ENCODE measurements at regions not wholly inside any gene's neighbourhood (a gene's known extent, or its start where the extent isn't known, plus 50 kb on each side); places are given as distances from the start of the nearest gene placed in this dataset.

DNA sequence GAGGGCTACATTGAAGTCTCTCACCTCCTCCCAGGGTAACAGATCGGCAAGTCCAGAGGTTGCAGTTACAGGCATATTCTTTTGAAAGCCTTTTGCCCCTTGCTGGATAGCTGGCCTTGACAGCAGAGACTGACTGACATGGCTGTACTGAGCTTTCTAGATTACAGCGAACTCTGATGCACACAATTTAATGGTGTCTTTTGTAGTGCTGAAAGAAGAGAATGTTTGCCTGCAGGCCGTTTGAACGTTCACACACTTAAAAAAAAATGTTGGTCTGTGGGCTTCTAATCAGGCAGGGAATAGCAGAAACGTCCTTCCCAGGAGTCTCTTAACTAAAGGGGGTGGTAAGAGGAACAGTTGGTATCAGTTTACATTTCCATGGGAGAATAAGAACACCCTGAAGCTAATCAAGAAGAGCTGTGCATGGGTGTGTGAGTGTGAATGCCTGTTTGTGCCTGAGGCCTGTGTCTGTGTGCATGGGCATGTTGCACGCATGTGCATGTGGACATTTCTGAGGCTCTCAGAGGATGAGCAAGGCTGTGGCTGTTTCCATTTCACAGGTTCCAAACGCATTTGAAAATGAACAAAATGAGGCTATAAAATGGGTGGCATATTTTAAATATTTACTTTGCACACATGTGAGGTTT is 213.9 kb upstream of the SSTR4 start:
- TF ChIP-seq, protein P1, sequence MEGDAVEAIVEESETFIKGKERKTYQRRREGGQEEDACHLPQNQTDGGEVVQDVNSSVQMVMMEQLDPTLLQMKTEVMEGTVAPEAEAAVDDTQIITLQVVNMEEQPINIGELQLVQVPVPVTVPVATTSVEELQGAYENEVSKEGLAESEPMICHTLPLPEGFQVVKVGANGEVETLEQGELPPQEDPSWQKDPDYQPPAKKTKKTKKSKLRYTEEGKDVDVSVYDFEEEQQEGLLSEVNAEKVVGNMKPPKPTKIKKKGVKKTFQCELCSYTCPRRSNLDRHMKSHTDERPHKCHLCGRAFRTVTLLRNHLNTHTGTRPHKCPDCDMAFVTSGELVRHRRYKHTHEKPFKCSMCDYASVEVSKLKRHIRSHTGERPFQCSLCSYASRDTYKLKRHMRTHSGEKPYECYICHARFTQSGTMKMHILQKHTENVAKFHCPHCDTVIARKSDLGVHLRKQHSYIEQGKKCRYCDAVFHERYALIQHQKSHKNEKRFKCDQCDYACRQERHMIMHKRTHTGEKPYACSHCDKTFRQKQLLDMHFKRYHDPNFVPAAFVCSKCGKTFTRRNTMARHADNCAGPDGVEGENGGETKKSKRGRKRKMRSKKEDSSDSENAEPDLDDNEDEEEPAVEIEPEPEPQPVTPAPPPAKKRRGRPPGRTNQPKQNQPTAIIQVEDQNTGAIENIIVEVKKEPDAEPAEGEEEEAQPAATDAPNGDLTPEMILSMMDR (conservative IDR thresholded peaks at IDR 0.05; ENCODE audit: low read depth, low read length), result no peak
- TF ChIP-seq, protein P2, sequence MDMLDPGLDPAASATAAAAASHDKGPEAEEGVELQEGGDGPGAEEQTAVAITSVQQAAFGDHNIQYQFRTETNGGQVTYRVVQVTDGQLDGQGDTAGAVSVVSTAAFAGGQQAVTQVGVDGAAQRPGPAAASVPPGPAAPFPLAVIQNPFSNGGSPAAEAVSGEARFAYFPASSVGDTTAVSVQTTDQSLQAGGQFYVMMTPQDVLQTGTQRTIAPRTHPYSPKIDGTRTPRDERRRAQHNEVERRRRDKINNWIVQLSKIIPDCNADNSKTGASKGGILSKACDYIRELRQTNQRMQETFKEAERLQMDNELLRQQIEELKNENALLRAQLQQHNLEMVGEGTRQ (IDR thresholded peaks at IDR 0.05; ENCODE audit: low read depth, low read length), result no peak
- TF ChIP-seq, protein P3, sequence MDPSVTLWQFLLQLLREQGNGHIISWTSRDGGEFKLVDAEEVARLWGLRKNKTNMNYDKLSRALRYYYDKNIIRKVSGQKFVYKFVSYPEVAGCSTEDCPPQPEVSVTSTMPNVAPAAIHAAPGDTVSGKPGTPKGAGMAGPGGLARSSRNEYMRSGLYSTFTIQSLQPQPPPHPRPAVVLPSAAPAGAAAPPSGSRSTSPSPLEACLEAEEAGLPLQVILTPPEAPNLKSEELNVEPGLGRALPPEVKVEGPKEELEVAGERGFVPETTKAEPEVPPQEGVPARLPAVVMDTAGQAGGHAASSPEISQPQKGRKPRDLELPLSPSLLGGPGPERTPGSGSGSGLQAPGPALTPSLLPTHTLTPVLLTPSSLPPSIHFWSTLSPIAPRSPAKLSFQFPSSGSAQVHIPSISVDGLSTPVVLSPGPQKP (IDR thresholded peaks at IDR 0.05; ENCODE audit: borderline replicate concordance, low read depth, low read length), result no peak
- no peak for TF ChIP-seq MXI1 (IDR thresholded peaks at IDR 0.05; ENCODE audit: borderline replicate concordance, low read depth, low read length)
- no peak for TF ChIP-seq POLR2A (IDR thresholded peaks at IDR 0.05; ENCODE audit: low read depth, low read length)
- TF ChIP-seq SMC3 (IDR thresholded peaks at IDR 0.05; ENCODE audit: low read depth, low read length), result no peak
- TF ChIP-seq CHD1 (IDR thresholded peaks at IDR 0.05; ENCODE audit: low read depth, low read length), result no peak
- no peak for TF ChIP-seq RCOR1 (IDR thresholded peaks at IDR 0.05; ENCODE audit: insufficient replicate concordance, low read length)
- no peak for TF ChIP-seq FOS (IDR thresholded peaks at IDR 0.05; ENCODE audit: low read depth, low read length)
- TF ChIP-seq RAD21 (IDR thresholded peaks at IDR 0.05; ENCODE audit: low read length), result no peak
